HG03095 (cell line): ENCODE measurements at regions not wholly inside any gene's neighbourhood (a gene's known extent, or its start where the extent isn't known, plus 50 kb on each side); places are given as distances from the start of the nearest gene placed in this dataset.
"Not testable (repeated sequence)": the region's sequence is repeated elsewhere in the genome, so short reads cannot be mapped to it uniquely, and the experiment has no call there.

Experiments
- ATAC-seq: cut with Tn5 transposase; IDR thresholded peaks from one replicate; pipeline ENCODE4 v1.9.1; 2021; ENCODE audit warnings: moderate library complexity; ENCODE audit not compliant: unreplicated experiment

DNA sequence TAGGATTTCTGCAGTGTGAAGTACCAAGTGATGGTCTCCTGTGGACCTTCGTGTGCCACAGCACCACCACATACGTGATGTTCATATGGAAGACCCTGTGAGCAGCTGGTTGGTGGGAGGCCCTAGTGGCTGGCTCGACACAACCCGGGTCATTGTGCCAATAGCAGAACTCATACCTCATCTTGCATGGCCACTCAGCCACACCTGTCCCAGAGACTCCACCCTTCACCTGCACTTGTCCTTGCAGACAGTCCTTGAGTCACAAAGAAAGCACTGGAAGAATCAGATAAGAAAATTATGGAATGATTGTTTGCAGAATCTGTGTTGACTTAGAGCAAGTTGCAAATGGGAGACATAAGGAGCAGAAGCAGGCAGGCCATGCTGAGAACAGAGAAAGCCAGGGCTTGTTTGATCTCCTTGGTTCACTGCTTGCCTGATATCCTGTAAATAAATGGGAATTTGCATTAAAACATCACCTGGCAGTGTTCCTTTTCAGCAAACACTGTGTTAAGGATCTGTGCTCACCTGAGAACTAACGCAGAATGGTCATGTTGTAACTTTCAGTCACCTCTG is 307.7 kb downstream of the SIPA1L2 start:
- ATAC-seq: no peak

DNA sequence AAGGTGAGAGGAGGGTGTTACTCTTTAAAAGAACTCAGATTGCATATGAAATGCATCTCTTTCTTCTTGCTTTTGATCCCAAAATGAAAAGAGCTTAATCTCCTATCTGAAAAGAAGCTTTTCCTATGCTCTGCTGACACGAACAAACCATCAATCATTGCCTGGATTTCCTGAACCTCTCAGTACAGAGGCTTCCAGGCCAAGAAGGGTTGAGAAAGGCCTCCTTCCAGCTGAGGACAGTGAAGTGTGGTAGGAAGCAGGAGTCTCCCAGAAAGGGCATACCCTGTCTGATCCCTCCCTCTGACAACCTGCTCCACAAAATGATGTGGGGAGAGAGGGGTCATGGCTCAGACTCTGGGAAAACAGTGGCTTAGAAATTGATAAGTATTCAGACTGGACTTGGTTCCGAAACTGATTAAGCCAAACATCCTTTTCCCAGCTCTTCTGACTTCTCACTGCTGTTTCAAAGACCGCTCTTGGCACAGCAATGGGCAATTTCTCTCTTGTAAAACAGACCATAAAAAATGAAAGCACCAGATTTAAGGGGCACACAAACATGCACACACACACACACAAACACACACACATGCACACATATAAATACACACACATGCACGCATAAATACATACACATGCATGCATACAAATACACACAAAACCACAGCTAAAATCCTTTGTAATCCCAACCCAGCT is 310.3 kb downstream of the SIPA1L2 start:
- ATAC-seq: no peak

DNA sequence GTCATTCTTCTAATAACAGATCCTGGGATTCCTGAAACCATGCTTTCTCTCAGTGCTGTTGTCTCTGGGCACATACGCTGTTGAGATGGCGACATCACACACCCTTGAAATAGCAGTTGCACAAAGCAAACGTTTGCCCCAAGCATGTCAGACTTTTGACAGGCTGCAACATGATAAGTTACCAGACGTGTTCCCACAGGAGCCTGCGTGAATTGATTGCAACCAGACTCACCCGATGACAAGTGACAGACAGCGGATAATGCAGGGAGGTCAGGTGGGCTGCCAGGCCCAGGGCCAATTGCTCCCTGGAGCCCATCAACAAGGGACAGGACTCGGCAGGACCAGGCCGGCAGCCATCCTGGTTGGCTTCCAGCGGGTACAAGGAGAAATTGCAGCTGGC is 310.9 kb downstream of the SIPA1L2 start:
- ATAC-seq: no peak

DNA sequence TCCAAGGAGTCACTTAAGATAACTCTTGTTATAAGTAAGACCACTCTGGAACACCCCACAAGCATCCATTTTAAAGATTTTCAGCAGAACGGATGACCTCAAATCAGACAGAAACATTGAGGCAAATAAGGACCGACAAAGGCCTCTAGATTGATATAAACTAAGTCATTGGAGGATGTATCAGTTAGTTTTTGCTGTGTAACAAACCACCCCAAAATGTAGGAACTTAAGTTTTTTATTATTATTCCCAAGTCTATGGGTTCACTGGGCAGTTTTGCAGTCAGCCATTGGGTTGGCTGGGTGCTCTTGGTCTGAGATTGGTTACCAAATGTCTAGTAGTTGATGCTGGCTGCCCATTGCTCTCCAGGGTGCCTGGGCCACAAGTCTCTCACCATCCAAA is 311.8 kb downstream of the SIPA1L2 start:
- ATAC-seq: no peak

- no peak for ATAC-seq
These were observed 312.6 kb downstream of the SIPA1L2 start for GRCh38 chr1:232317350-232317749.

GRCh38 chr1:232316864-232317263 is 313.1 kb downstream of the SIPA1L2 start:
- no peak for ATAC-seq

DNA sequence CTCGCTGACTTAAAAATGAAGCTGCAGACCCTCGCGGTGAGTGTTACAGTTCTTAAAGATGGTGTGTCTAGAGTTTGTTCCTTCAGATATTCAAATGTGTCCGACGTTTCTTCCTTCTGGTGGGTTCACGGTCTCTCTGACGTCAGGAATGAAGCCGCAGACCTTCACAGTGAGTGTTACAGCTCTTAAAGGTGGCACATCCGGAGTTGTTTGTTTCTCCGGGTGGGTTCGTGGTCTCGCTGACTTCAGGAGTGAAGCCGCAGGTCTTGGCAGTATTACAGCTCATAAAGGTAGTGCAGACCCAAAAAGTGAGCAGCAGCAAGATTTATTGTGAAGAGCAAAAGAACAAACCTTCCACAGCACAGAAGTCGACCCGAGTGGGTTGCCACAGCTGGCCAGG is 316.1 kb downstream of the SIPA1L2 start:
- not testable (repeated sequence) for ATAC-seq

- ATAC-seq: no peak
These were observed 319.4 kb downstream of the SIPA1L2 start for GRCh38 chr1:232310541-232310940.

GRCh38 chr1:232308616-232309015 is 321.3 kb downstream of the SIPA1L2 start:
- ATAC-seq: no peak

- ATAC-seq: no peak
These were observed 322.5 kb downstream of the SIPA1L2 start for GRCh38 chr1:232307296-232308017.

DNA sequence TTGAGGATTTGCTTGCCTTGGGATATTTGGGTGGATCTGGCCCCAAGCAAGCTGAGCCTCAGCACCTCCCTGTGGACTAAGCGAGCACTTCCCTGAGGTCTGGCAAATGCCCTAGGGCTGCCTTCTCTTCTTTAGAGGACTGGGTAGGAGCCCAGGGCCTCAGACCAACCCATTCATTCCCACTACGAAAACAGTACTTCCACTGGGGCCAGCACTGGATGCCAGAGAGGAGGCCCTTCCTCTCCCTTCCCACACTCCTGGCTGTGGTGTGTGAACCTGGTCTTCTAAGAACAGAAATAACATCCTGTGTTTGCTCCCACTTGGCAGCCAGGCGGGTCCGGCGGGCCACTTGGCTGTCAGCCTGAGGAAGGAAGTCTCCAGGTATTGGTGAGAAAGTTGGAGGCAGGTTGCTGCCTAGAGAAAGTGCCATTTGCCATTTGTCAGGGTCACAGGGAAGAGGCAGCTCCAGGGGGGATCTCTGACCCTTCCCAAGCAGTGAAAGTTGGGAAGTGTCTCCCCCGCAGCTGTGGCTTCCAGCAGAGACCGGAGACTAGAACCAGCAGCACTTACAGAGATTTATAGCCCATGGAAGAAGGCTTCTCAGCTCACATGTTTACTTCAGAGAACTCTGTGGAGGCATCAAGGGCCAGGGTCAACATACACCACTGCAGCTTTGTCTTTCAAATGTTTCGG is 323.5 kb downstream of the SIPA1L2 start:
- ATAC-seq: no peak

- ATAC-seq: no peak
These were observed 324.9 kb downstream of the SIPA1L2 start for GRCh38 chr1:232305050-232305449.

- ATAC-seq: no peak
These were observed 326.7 kb downstream of the SIPA1L2 start for GRCh38 chr1:232303222-232303620.

DNA sequence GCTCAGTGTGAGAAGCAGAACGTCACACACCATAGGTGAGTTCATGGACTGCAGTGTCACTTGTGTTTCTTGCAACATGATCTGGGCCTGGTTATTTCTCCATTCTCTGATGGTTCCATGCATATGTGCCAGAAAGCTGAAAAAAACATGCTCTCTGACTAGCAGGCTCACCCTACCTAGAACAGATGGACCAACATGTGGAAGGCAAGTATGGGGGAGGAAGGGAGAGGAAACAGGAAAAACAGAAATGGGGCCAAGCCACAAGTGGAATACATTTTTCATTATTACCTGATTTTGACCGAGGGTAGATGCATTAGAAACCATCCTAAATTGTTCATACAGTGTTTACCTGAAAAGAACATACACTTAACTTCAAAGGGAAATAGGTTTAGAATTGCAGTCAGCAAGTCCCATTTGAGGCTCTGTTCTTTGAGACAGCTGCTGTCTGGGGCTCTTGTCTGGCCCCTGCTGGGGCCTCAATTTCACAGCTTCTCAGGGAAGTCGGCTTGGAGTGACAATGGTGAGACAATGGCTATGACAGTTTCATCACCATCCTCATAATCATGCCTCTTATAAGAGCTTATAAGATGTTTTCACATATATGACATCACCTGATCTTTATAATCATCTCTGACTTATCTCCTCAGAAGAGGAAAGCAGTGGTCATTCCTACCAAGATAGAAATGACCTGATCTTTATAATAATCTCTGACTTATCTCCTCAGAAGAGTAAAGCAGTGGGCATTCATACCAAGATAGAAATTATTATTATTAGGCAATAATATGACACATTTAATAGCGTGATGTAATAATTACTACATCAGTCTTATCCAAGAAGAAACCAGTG is 327.3 kb downstream of the SIPA1L2 start:
- ATAC-seq: no peak

DNA sequence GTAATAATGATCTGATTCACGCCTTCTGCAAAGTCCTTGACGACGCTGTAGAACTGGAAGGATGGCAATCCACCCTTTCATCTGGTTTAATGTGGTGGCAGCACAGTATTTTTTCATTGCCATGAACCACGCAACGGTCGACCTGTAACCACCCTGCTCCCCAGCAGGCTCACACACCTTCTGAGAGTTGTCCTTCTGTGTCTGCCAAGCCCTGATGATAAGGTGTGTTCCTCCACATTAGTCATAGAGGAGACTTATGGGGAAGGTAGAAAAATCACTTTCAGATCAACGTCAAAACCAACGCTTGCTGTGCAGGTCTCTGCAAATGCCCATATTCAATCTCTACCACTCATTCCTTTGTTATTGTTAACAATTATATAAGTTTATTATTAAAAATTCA is 328.7 kb downstream of the SIPA1L2 start:
- no peak for ATAC-seq

DNA sequence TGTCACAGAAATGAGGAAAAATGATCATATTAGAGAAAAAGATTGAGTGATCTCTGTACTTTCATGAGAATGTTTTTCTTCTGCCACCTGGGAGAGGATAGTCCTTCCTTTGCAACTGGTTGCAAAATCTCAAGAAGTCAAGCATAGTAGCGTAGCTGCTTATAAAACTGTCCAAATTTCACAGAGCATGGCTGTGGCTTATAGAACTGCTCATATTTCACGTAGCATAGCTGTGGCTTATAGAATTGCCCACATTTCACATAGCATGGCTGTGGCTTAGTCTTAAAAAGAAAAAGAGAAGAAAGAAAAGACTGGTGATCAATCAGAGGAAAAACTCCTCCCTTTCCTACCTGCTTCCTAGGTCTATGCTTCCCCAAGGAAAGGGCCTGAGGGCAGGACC is 329.5 kb downstream of the SIPA1L2 start:
- ATAC-seq: no peak

- no peak for ATAC-seq
These were observed 333.5 kb downstream of the SIPA1L2 start for GRCh38 chr1:232296461-232296860.

DNA sequence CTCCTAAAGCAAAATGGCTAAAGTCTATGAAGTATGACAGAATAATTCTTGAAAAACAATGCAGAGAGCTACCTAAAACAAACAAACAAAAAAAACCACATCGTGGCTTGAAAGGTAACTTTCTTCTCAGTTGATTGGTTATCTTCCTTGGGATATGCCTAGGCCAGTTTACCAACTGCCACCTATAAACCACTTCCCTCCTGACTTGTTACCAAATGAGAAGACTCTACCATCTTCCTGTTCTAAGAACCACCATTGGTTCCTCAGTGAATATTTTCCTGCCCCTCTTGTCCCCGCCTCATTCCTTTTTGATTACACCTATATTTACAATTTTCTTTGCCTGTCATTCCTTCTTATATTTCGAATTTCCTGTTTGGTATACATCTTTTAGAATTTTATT is 336.6 kb downstream of the SIPA1L2 start:
- no peak for ATAC-seq

GRCh38 chr1:232292818-232293217 is 337.1 kb downstream of the SIPA1L2 start:
- ATAC-seq: no peak

DNA sequence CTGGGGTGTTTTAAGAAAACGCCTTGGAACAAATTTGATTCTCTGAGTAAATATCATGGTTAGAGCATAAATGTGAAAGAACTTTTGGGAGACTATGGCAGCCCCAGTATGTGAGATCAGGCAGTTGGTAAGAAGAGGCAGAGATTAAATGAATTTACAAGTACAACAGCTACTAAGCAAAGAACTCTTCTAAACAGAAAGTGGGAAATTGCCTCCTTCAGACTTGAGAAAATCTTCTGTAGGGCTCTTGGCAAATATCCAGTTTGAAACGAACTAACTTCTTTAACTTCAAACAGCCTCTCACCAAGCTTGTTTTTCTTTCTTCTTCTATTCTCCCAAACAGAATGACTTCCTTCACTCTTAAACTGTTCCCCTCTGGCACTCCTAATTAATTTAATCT is 337.7 kb downstream of the SIPA1L2 start:
- ATAC-seq: no peak

DNA sequence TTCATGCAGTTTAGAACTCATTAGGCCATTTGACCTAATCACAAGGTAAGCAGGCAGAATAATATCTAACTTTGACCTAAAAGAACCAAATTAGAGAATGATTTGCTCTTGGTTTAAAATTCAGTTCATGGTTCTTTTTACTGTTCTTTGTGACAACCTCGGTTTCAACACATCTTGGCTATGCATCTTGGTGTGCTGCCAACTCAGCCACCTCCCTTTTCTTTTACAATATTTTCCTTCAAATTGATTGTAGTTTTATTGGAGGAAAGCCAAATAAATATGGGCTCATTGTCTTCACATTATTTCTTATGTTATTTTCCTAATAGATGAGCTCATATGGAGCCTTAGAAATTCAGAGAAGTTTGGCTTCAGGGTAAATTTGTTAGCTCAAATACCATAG is 338.3 kb downstream of the SIPA1L2 start:
- ATAC-seq: no peak
